ENCODE measurements at regions not wholly inside any gene's neighbourhood (a gene's known extent, or its start where the extent isn't known, plus 50 kb on each side); places are given as distances from the start of the nearest gene placed in this dataset.

DNA sequence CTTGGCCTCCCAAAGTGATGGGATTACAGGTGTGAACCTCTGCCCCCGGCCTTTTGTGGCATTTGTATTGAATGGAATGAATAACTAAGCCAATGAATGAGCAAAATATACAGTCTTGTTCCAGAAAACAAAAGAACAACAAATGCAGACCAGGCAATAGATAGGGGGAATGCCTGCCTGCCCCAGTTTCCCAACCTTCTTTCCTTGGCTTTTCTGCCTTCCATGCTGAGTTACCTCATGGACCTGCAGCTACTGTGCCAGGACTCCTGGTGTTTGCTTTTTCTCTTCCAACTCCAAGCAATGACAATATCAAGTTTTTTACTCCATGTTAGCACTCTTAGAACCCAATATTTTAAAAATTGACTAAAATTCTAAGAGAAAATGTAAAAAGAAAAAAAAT, 58.6 kb upstream of the BACH1 start:
- TF ChIP-seq POLR2A (IDR thresholded peaks at IDR 0.05), result no peak
- TF ChIP-seq, protein P1, sequence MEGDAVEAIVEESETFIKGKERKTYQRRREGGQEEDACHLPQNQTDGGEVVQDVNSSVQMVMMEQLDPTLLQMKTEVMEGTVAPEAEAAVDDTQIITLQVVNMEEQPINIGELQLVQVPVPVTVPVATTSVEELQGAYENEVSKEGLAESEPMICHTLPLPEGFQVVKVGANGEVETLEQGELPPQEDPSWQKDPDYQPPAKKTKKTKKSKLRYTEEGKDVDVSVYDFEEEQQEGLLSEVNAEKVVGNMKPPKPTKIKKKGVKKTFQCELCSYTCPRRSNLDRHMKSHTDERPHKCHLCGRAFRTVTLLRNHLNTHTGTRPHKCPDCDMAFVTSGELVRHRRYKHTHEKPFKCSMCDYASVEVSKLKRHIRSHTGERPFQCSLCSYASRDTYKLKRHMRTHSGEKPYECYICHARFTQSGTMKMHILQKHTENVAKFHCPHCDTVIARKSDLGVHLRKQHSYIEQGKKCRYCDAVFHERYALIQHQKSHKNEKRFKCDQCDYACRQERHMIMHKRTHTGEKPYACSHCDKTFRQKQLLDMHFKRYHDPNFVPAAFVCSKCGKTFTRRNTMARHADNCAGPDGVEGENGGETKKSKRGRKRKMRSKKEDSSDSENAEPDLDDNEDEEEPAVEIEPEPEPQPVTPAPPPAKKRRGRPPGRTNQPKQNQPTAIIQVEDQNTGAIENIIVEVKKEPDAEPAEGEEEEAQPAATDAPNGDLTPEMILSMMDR (IDR thresholded peaks at IDR 0.05), result no peak

All from uterus (tissue), 2 donors.